HG02884 (cell line): ENCODE measurements at regions not wholly inside any gene's neighbourhood (a gene's known extent, or its start where the extent isn't known, plus 50 kb on each side); places are given as distances from the start of the nearest gene placed in this dataset.
"Not testable (repeated sequence)": the region's sequence is repeated elsewhere in the genome, so short reads cannot be mapped to it uniquely, and the experiment has no call there.

Source experiments
- ATAC-seq: cut with Tn5 transposase; IDR thresholded peaks from one replicate; pipeline ENCODE4 v1.9.1; 2021; ENCODE audit warnings: mild to moderate bottlenecking, moderate library complexity; ENCODE audit not compliant: unreplicated experiment

DNA sequence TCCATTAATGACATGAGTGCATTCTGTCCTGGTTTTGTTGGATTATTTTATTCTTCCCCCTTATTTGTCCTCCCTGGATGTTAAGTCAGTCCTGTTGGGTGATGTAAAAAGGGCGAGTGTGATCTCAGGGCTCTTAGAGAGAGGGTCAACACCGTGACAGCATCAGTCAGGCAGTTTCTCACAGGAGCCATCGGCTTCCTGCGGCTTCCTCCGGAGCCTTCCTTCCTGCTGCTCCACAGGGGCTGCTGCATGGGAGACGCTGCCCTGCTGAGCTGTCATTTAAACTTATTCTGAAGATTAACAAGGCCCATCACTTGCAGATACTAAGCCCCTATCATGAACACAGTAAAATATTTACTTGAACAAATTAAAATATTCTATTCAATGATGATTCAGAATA lies 211.3 kb downstream of the SPATA31A1 start:
- not testable (repeated sequence) for ATAC-seq

DNA sequence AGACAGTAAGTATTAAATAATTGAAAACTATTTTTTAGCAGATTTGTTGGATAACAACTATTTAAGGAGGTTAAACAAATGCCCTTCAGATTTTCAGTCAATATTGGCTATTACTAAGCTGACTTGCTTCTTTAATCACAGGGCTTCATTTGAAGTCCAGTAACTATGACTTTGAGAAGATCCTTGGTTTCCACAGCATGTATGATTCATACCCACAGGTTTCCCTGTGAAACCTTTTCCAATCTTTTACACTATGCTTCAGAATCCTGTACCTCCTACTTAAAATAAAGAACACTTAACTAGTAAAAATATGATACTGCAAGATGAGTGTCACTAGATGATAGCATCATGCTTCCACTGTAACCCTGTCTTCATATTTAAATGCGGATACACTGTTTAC lies 211.9 kb downstream of the SPATA31A1 start:
- not testable (repeated sequence) for ATAC-seq

DNA sequence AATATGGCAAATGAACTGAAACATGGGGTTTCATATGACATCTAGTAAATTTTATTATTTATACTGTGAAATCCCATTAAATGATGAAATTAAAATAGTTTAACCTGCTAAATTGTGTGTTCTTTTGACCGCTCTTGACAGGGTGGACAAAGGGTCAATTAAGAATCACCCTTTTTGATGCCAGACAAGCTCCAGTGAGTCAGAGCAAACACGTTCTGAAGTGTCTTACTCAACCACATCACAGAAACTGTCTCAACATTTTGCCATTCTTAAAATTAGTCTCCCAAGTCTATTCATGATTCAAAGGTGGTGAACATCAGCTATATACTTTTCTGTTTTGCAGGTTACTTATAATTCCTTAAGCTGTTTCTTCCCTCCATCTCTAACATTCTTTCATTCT lies 213.4 kb downstream of the SPATA31A1 start:
- not testable (repeated sequence) for ATAC-seq

DNA sequence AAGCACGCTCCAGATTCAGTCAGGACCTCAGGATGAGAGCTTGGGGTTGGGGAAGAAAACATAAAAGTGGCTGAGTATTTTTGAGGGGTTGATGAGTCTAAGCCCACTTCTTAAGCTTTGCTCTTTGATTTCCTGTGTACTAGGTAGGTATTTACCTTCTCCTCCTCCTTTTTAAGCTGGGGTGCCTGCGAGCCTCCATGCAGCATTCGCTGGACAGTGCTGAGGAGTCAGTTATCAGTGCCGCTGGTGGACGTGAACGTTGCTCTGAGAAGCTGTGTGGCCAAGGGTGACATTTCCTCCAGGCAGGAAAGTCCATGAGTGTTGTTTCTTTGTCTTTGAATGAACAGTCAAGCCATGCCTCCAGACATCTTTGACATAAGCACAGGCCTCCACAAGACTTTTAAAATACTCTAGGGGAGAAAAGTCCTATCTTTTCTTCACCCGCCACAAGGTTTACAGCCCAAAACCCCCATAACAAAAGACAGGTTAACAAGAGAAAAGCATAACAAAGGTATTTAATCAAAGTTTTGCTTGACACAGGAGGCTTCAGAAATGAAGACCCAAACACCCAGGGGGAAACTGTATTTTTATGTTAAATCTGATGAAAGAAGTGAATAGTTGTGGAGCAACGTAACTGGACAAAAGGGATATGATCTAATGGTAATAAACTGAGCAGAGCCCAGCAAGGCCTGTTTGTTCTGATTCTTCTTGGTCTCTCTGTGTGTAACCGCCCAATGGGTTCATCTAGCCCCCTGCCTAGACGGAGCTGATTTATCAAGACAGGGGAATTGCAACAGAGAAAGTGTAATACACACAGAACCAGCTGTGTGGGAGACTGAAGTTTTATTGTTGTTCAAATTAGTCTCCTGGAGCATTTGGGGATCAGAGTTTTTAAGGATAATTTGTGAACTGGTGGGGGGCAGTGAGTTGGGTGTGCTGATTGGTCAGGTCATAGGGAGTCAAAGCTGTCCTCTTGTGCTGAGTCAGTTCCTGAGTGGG lies 217.9 kb downstream of the SPATA31A1 start:
- ATAC-seq: not testable (repeated sequence)

DNA sequence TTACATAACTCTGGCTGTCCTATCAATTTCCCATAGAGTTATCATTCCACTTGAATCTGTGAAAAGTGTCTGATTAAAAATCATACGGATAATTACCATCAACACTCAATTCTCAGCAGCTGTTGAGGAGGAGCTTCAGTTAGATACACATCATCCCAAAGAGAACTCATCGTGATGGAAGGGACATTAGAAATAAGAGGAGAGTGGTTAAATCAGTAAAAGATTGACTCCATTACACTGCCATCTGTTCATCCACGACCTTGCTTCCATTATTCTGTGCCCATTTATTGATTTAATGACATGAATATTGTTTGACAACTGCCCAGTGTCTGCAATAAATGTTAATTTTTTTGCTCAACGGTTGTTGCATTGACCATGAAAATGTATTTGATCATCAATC lies 223.5 kb downstream of the SPATA31A1 start:
- not testable (repeated sequence) for ATAC-seq

DNA sequence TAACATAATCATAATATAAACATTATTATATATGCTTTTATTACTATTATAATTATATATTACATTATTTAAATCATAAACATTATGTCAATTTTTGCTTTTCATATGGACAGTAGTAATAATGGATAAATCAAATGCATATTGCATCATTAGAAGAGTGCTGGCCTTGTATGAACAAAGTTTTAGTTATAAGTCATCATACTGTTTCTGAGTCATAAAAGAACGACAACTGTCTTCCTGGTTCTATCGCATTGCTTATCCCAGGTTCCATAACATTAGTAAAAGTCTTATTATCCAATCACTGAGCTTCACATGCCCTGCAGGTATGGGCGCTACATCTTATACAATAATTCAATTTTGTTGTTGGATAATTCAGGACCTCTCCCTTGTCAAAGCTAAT lies 225.8 kb downstream of the SPATA31A1 start:
- not testable (repeated sequence) for ATAC-seq

DNA sequence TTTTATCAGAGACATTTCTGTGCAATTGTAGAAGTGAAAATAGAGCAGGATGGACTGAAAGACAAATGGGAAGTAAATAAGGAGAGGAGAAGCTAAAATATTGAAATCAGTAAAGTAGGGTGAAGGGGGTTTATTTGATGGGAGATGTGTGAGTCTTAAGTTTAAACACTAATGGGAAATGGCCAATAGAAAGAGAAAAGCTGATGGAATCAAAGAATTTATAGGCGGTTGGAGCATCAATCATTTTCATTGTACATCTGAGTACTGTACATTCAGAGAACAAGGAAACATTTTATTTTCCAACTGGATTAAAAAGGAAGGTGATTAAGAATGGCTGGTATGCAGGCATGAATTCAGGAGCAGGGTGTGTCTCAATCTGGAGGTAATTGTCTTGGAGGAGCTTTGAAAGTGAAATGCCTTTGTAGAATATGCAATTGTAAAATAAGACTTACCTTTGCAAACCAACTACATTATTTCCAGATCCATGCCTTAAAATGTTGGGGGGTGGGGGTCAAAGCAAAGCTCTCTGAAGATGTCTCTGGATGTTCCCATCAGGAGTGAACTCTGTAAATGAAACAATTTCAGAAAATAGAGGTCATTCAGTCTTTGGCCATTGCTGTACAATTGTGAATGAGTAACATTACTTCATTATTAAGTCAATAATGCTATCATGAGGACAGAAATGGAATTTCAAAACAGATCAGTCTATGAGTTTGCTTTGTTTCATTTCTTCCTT lies 227.4 kb downstream of the SPATA31A1 start:
- ATAC-seq: not testable (repeated sequence)

DNA sequence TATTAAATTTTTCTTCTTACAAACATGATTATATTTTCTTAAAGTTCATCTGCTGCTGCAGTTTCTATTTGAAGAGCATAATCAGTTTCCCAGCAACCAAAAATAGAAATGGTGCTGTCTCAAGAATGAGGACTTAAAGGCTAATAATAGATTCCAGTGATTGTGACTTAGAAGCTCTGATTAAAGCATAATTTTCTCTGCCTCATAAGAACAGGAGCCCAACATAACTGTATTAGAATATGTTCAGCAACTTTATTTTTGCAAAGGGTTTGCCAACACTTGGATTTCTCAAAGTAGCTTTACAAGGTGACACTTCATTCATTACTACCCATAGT lies 227.9 kb downstream of the SPATA31A1 start:
- not testable (repeated sequence) for ATAC-seq

DNA sequence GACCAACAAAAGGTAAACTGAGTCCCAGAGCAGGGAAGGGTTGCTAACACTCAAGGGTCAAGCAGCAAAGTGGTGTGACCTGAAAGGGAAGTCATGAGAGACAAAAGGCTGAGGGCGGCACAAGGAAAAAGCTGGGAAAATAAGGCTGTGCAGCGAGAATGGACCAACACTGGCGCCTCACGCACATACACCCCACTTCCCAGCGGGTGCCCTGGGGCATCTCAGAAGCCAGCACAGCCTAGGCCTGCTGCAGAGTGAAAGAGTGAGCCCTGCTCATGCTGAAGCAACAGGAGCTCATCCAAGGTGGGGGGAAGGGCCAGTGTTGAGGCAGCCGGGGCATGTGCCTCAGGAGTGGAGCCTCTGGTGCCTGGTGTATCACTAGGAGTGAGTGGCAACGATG lies 229.8 kb downstream of the SPATA31A1 start:
- not testable (repeated sequence) for ATAC-seq

DNA sequence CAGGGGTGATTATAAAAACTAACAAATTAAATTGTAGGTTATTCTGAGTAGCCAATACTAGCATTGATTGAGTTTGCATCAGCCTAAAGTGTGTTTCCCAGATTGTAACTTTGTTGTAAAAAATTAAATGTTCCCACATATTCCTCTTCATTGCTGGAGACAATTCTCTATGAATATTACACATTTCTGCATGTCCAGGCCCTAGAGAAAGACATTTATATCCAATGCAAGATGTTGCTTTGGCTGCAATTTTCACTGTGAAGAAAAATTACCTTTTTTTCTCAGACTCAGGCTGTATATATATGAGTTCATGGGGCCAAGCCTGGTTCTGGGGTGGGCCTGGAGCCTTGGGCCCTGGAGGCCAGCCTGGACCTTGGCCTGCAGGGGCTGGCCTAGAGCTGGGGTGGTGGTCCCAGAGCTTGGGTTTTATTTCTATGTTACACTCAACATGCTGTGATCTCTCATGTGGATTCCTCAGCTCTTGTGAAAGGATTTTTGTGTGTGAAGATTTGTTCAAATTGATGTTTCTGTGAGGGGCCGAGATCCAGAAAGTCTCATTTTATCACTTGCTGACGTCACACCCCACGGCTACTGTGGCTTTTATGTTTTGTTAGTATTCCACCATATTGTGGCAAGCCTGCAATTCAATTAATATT lies 232.5 kb downstream of the SPATA31A1 start:
- ATAC-seq: no peak

DNA sequence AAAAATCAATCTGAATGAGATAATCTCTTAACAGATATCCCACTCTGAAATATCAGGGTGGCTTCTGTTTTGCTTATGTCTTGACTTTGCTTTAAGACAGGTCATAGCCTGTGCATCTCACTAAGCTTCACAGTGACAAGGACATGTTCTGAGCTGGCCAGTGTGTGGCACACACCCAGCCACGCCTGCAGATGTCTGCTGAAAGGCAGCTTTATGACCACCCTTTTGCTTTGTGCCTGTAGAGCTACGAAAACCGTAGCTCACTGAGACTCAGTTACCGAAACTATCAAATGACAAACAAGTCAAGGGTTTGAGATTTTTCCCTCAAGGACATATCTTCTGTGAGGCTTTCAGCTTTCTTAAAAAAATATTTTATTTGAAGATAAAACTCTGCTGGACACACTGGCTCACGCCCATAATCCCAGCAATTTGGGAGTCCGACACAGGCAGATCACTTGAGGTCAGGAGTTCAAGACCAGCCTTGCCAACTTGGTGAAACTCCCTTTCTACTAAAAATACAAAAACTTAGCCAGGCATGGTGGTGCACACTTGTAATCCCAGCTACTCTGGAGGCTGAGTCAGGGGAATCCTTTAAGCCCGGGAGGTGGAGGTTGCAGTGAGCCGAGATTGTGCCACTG lies 233.2 kb downstream of the SPATA31A1 start:
- ATAC-seq: no peak

DNA sequence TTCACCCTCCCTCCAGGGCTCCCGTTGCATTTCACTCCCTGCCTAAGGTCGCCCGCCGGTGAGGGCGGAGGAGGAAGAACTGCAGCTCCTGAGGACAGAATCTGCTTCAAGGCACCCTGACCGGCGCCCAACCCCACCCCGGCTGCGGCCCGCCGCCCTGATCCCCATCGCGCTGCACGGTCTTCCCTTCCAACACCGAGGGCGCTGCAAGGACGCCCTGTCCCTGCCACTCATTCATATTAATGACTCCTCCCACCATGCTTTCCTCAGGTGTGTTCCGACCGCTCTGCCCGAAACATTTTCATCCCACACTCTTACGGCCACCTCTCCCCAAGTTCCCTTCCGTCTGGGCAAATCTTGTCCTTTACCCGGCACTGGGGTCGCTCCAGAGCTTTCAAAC lies 248.6 kb downstream of the SPATA31A1 start:
- not testable (repeated sequence) for ATAC-seq

DNA sequence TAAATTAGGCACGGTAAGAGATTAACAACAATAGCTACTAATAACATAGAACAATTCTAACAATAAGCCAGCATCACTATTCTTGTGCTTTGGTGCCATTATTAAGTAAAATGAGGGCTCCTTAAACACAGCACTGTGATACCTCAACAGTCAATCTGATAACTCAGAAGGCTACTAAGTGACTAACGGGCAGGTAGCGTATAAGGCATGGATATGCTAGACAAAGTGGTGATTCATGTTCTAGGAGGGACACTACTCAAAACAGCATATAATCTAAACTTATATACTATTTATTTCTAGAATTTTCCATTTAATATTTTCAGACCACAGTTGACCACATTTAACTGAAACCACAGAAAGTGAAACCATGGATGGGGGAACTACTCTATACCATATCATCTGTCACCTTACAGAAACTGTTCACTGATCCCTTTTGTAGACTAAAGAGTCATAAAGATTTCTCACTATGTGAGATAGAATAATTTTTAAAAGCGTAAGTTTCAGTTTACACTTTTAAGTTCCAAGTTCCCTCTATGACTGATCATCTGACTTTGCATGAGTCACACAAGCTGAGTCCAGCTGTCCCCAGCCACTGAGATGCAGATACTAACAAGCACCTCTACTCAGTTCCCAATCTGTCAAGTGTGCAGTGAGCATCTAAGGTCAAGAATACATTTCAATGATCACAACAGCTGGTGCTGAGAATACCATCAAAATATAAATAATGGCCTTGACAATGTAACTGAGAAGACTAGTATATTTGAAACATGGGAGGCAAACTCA lies 256.2 kb downstream of the SPATA31A1 start:
- ATAC-seq: peak; percentile 97

DNA sequence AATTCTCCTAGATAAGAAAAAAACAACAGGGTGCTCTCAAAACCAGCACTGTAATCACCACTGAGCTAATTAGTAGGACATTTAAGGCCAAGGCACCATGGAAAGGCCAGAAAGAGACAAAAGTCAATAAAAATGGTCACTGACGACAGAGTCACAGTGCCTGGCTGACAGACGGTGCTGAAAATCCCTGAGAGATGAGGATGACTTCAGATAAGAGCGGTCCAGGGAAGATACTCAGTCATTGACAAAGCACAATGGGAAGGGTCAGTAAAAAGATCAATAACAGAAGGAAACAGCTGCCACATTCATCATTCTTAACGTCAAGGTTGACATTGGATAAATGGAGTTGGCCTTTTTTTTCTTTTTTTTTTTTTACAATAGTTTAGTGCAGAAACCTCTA lies 261.0 kb downstream of the SPATA31A1 start:
- ATAC-seq: not testable (repeated sequence)

DNA sequence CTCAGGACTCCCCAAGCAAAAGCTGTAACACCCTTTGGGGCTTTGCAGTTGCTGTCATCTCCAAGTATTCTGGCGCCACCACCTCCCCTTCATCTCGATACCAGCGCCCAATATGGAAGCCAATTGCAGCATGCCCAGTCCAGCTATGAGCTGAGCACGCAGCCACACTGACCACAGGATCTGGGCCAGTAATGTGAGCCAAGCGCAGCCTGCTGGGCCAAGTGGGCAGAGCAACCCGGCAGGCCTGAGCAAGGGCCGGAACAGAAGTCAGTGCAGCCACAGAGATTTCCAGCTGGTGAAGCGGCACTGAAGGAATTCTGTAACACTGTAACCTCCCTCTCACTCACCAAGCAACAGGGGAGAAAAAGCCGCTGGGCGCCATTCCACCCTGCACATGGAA lies 268.6 kb downstream of the SPATA31A1 start:
- not testable (repeated sequence) for ATAC-seq

DNA sequence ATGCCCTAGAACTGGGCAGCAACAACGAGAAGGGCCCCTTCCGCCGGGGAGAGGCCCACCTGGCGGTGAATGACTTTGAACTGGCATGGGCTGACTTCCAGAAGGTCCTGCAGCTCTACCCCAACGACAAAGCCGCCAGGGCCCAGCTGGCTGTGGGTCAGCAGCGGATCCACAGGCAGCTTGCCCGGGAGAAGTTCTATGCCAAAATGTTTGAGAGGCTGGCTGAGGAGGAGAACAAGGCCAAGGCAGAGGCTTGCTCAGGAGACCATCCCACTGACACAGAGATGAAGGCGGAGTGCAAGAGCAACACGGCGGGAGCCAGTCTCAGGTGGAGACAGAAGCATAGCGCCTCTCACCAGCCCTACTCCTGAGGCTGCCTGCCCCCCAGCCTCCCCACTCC lies 276.6 kb downstream of the SPATA31A1 start:
- not testable (repeated sequence) for ATAC-seq

DNA sequence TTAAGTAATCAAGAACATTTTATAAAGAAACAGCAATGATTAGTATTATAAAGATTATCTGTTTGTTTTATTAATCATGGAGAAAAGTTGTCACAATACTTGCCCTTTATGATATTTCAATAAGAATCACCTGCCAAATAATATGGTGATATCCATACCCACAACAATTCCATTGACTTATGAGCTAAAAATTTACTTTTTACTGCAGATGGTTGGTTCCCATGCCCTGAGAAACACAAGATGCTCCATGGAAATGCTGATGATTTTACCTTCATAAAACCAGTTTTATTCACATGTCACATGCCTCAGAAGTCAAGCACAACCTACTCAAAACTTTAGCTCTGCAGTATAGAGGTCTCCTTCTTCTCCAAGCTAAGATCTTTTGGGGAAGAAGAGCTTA lies 293.6 kb downstream of the SPATA31A1 start:
- ATAC-seq: not testable (repeated sequence)

DNA sequence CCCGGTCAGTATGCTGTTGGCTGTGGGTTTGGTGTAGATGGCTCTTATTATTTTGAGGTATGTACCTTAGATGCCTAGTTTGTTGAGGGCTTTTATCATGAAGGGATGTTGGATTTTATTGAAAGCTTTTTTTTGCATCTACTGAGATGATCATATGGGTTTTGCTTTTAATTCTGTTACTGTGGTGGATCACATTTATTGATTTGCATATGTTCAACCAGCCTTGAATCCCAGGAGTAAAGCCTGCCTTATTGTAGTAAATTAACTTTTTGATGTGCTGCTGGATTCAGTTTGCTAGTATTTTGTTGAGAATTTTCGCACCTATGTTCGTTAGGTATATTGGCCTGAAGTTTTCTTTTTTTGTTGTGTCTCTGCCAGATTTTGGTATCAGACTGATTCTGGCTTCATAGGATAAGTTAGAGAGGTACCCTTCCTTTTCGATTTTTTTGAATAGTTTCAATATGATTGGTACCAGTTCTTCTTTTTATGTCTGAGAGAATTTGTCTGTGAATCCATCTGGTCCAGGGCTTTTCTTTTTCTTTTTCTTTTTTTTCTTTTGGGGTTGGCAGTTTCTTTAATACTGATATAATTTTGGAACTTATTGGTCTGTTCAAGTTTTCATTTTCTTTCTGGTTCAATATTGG lies 301.6 kb downstream of the SPATA31A1 start:
- peak; percentile 92 for ATAC-seq

DNA sequence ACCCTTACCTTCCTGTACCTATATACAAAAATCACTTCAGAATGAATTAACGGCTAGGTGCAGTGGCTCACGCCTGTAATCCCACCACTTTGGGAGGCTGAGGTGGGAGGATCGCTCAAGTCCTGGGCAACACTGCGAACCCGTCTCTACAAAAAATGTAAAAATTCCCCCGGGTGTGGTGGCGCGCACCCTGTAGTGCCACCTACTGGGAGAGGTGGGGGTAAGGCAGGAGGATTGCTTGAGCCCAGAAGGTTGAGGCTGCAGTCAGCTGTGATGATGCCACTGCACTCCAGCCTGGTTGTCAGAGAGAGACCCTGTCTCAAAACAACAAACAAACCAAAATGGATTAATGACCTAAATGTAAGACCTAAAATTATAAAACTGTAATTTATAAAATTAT lies 307.6 kb downstream of the SPATA31A1 start:
- not testable (repeated sequence) for ATAC-seq

DNA sequence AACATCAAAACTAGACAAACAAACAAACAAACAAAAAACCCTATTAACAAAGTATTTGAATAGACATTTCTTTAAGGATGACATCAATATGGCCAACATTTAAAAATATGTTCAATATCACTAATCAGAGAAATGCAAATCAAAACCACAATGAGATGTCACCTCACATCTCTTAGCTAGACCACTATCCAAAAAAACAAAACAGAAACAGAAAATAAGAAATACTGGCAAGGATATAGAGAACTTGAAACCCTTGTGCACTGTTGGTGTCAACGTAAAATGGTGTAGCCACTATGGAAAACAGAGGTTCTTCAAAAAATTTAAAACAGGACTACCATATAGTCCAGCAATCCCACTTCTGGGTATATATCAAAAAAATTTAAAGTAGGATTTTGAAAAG lies 308.2 kb downstream of the SPATA31A1 start:
- ATAC-seq: peak; percentile 47
